ENCODE measurements at regions not wholly inside any gene's neighbourhood (a gene's known extent, or its start where the extent isn't known, plus 50 kb on each side); places are given as distances from the start of the nearest gene placed in this dataset.

DNA sequence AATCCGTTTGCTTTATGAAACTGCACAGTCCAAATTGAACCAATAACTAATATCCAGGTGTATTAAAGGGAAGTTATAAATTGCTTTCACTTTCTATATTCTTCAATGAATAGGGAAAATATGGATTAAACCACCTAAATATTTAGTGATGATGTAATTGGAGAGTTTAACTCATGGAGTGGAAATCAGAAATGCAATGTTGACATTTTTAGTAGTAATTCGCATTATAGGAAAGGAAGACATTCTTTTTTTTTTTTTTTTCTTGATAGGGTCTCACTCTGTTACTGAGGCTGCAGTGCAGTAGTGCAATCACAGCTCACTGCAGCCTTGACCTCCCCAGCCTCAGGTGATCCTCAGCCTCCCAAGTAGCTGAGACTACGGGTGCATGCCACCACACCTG, 321.9 kb downstream of the RNF144A start:
- TF ChIP-seq, protein P1, sequence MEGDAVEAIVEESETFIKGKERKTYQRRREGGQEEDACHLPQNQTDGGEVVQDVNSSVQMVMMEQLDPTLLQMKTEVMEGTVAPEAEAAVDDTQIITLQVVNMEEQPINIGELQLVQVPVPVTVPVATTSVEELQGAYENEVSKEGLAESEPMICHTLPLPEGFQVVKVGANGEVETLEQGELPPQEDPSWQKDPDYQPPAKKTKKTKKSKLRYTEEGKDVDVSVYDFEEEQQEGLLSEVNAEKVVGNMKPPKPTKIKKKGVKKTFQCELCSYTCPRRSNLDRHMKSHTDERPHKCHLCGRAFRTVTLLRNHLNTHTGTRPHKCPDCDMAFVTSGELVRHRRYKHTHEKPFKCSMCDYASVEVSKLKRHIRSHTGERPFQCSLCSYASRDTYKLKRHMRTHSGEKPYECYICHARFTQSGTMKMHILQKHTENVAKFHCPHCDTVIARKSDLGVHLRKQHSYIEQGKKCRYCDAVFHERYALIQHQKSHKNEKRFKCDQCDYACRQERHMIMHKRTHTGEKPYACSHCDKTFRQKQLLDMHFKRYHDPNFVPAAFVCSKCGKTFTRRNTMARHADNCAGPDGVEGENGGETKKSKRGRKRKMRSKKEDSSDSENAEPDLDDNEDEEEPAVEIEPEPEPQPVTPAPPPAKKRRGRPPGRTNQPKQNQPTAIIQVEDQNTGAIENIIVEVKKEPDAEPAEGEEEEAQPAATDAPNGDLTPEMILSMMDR (conservative IDR thresholded peaks at IDR 0.05; ENCODE audit: low read depth, low read length) = no peak
- no peak overlapping the region for H3K4me3 ChIP-seq (ENCODE audit: low read length)
- DNase-seq (ENCODE audit: low read depth) = no peak

GRCh38 chr2:7241041-7241745, 324.0 kb downstream of the RNF144A start:
- TF ChIP-seq, protein P1 (conservative IDR thresholded peaks at IDR 0.05; ENCODE audit: low read depth, low read length) = no peak
- DNase-seq (ENCODE audit: low read depth) = no peak
- H3K4me3 ChIP-seq (ENCODE audit: low read length) = no peak overlapping the region

DNA sequence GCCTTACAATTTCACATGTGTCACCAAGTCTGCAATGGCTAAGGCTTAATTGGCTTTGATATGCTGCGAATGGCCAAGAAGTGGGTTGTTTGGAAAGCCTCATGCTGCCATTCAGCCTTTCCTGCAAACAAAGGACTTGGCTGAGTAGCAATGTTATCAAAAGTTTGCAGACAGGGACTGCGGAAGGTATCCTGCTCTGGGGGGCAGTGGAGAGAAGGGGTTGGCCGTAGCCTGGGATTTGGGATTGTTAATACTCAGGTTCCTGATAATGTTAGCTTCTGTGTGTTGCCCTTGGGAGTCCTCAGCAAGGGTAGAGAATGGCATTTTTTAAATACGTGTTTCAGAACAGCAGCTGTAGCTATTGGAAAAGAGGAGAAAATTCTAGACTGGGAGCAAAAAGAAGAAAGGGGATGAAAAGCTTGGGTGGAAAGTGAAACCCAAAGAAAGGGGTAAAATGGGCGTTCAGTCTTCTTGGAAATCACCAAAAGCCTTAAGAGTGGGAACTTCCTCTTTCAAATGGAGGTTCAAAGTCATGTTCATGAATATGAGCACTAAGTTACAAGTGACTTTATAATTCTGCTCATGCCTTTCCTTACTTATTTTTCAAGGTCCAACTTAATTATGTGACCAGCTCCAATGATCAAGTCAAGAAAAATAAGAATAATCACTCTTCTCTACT, 325.1 kb downstream of the RNF144A start:
- no peak overlapping the region for H3K4me3 ChIP-seq (ENCODE audit: low read length)
- TF ChIP-seq, protein P1 (conservative IDR thresholded peaks at IDR 0.05; ENCODE audit: low read depth, low read length) = no peak
- DNase-seq (ENCODE audit: low read depth) = no peak

DNA sequence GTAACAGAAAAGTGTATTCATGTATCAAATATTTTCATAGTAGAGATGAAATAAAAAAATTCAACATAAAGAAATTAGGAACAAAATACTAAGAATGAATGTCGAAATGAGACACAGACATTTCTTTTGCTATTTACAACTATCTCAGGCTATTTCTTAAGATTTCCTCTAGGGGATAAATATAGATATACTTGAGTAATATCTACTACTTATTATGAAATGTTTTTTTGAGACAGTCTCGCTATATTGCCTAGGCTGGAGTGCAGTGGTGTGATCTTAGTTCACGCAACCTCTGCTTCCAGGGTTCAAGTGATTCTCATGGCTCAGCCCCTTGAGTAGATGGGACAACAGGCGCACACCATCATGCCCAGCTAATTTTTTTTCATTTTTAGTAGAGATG, 326.1 kb downstream of the RNF144A start:
- H3K4me3 ChIP-seq (ENCODE audit: low read length) = no peak overlapping the region
- TF ChIP-seq, protein P1 (conservative IDR thresholded peaks at IDR 0.05; ENCODE audit: low read depth, low read length) = no peak
- DNase-seq (ENCODE audit: low read depth) = no peak

DNA sequence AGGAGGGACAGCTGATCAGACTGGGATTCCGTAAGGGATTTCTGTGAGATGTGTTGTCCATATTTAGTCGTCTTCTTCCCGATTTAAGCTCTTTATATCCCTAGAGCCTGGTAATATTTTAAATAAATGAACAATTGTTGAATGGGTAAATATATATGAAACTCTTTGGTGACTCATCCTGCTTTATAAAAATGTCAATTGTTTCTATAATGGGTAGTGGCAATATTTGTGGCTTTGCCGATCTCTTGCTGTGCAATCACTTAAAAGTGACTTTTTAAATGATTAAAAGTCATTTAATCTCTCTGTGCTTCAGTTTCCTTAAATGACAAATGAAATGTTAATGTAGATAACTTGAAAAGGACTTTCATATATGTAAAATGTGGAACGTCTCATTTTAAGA, 339.2 kb downstream of the RNF144A start:
- TF ChIP-seq, protein P1 (conservative IDR thresholded peaks at IDR 0.05; ENCODE audit: low read depth, low read length) = no peak
- DNase-seq (ENCODE audit: low read depth) = no peak
- H3K4me3 ChIP-seq (ENCODE audit: low read length) = no peak overlapping the region

GRCh38 chr2:7262727-7263126, 345.5 kb downstream of the RNF144A start:
- no peak for DNase-seq (ENCODE audit: low read depth)
- TF ChIP-seq, protein P1 (conservative IDR thresholded peaks at IDR 0.05; ENCODE audit: low read depth, low read length) = no peak
- H3K4me3 ChIP-seq (ENCODE audit: low read length) = no peak overlapping the region

DNA sequence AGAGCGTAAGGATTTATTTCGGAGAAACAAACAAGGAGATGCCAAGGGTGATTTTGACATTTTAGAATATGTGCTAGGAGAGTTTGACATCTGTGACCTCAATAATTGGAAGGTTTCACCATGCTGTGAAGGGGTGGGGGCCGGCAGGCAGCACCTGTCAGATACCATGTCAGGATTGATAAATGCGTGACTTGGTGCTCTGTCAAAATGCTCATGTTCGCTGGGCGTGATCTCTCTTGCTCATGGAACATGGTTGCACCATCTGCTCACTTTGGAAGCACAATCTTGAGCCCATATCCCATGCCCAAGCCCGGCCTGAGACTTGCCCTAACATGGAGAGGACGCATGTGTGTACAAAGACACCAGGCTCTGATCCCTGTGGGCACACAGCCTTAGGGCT, 347.6 kb downstream of the RNF144A start:
- DNase-seq (ENCODE audit: low read depth) = no peak
- no peak overlapping the region for H3K4me3 ChIP-seq (ENCODE audit: low read length)
- TF ChIP-seq, protein P1 (conservative IDR thresholded peaks at IDR 0.05; ENCODE audit: low read depth, low read length) = no peak

All from retinal pigment epithelial cell (primary cell).